IMR-90 (cell line): ENCODE measurements at regions not wholly inside any gene's neighbourhood (a gene's known extent, or its start where the extent isn't known, plus 50 kb on each side); places are given as distances from the start of the nearest gene placed in this dataset.

Source experiments
- ATAC-seq: fragments of 200-7000 bp; cut with Tn5 transposase; 2 replicates; pipeline ENCODE4 v1.9.1; 2020; ENCODE audit warnings: low read depth, mild to moderate bottlenecking, moderate library complexity
- BruUV-seq: library from RNA; stranded (reverse); fragments of 400-500 nt; replicated peaks from 2 replicates; lab custom pipeline; 2021; lab: Mats Ljungman, UMichigan
- CTCF ChIA-PET: fragments of 300-600 bp; formaldehyde crosslinking; extraction: SDS; loops from one replicate; lab custom pipeline; 2021; ENCODE audit warnings: antibody characterized with exemption; lab: Yijun Ruan, JAX
- POLR2A ChIA-PET: fragments of 300-600 bp; sonication (Branson Sonifier 250); formaldehyde crosslinking; loops from one replicate; lab custom pipeline; 2022; ENCODE audit warnings: antibody characterized with exemption; ENCODE audit not compliant: unreplicated experiment; lab: Charles Lee
- DNase-seq: peaks from one replicate; pipeline ENCODE4 v3.0.0; 2013
- H2AFZ ChIP-seq: replicated peaks from 2 replicates; pipeline ENCODE3; 2013; ENCODE audit warnings: low read length, mild to moderate bottlenecking; ENCODE audit not compliant: poor library complexity
- H2AK5ac ChIP-seq: 2 replicates; pipeline ENCODE4 v1.6.1; 2013; ENCODE audit warnings: low read depth, low read length, inconsistent platforms
- H2AK9ac ChIP-seq: replicated peaks from 2 replicates; pipeline ENCODE3; 2013; ENCODE audit warnings: mild to moderate bottlenecking, low read depth, low read length, moderate library complexity; ENCODE audit not compliant: poor library complexity
- H2BK120ac ChIP-seq: 2 replicates; pipeline ENCODE4 v1.6.1; 2013; ENCODE audit warnings: low read depth, low read length, inconsistent platforms
- H2BK15ac ChIP-seq: 3 replicates; pipeline ENCODE4 v1.6.1; 2013; ENCODE audit warnings: low read depth, low read length, inconsistent platforms
- H2BK20ac ChIP-seq: 2 replicates; pipeline ENCODE4 v1.6.1; 2013; ENCODE audit warnings: low read depth, mild to moderate bottlenecking, inconsistent platforms, low read length, moderate library complexity
- H2BK5ac ChIP-seq: 2 replicates; pipeline ENCODE4 v1.6.1; 2013; ENCODE audit warnings: mild to moderate bottlenecking, low read depth, low read length, inconsistent platforms; ENCODE audit not compliant: poor library complexity, severe bottlenecking
- H3K14ac ChIP-seq: replicated peaks from 2 replicates; pipeline ENCODE4 v1.6.1; 2013; ENCODE audit warnings: low read depth, low read length, inconsistent platforms
- H3K18ac ChIP-seq: 2 replicates; pipeline ENCODE4 v1.6.1; 2013; ENCODE audit warnings: low read depth, low read length, control low read depth
- H3K23ac ChIP-seq: 2 replicates; pipeline ENCODE4 v1.6.1; 2013; ENCODE audit warnings: low read depth, low read length, inconsistent platforms
- H3K27ac ChIP-seq: 2 replicates; pipeline ENCODE4 v1.5.1; 2013; ENCODE audit warnings: mild to moderate bottlenecking, control low read depth, low read length; ENCODE audit not compliant: insufficient read depth
- H3K27me3 ChIP-seq: 2 replicates; pipeline ENCODE4 v1.6.1; 2013; ENCODE audit warnings: low read length; ENCODE audit not compliant: control insufficient read depth, insufficient read depth
- H3K36me3 ChIP-seq: 2 replicates; pipeline ENCODE4 v1.6.1; 2013; ENCODE audit warnings: low read length, mixed read lengths; ENCODE audit not compliant: control insufficient read depth, insufficient read depth
- H3K4ac ChIP-seq: 2 replicates; pipeline ENCODE4 v1.6.1; 2013; ENCODE audit warnings: low read depth, low read length, inconsistent platforms
- H3K4me1 ChIP-seq: 2 replicates; pipeline ENCODE4 v1.6.1; 2013; ENCODE audit warnings: low read length, mixed read lengths; ENCODE audit not compliant: control insufficient read depth, insufficient read depth
- H3K4me2 ChIP-seq: 2 replicates; pipeline ENCODE4 v1.6.1; 2013; ENCODE audit warnings: low read depth, mild to moderate bottlenecking, control low read depth, low read length, moderate library complexity
- H3K4me3 ChIP-seq: 2 replicates; pipeline ENCODE4 v1.5.1; 2013; ENCODE audit warnings: low read depth, mild to moderate bottlenecking, control low read depth, low read length, moderate library complexity; ENCODE audit not compliant: insufficient read depth
- H3K56ac ChIP-seq: 2 replicates; pipeline ENCODE4 v1.6.1; 2013; ENCODE audit warnings: low read length, inconsistent platforms; ENCODE audit not compliant: insufficient read depth; ENCODE audit errors: extremely low read depth
- H3K79me1 ChIP-seq, 2 experiments: 2 replicates each; pipeline ENCODE4 v1.6.1; 2013; ENCODE audit warnings: low read length in 2 of 2, inconsistent platforms in 1 of 2, low read depth in 1 of 2
- H3K9ac ChIP-seq: 2 replicates; pipeline ENCODE4 v1.6.1; 2013; ENCODE audit warnings: low read depth, low read length, control low read depth
- H3K9me1 ChIP-seq: 2 replicates; pipeline ENCODE4 v1.6.1; 2013; ENCODE audit warnings: low read length, inconsistent platforms; ENCODE audit not compliant: insufficient read depth
- H3K9me3 ChIP-seq: 2 replicates; pipeline ENCODE4 v1.6.1; 2013; ENCODE audit warnings: low read length; ENCODE audit not compliant: control insufficient read depth, insufficient read depth
- H4K20me1 ChIP-seq: 2 replicates; pipeline ENCODE4 v1.6.1; 2013; ENCODE audit warnings: low read length, inconsistent platforms; ENCODE audit not compliant: insufficient read depth
- H4K5ac ChIP-seq: 2 replicates; pipeline ENCODE4 v1.6.1; 2013; ENCODE audit warnings: mild to moderate bottlenecking, low read depth, low read length, control low read depth
- H4K8ac ChIP-seq, 2 experiments: 2 replicates each; pipeline ENCODE4 v1.6.1; 2013; ENCODE audit warnings: low read depth in 2 of 2, low read length in 2 of 2, control low read depth in 1 of 2, inconsistent platforms in 1 of 2
- H4K91ac ChIP-seq: 2 replicates; pipeline ENCODE4 v1.6.1; 2013; ENCODE audit warnings: low read depth, low read length, inconsistent platforms; ENCODE audit not compliant: insufficient read depth
- BHLHE40 ChIP-seq: fragments of 150-350 bp; IDR thresholded peaks from 2 replicates; pipeline ENCODE4 v1.6.1; 2016; ENCODE audit warnings: mild to moderate bottlenecking, low read depth, low read length
- CEBPB ChIP-seq: IDR thresholded peaks from 2 replicates; pipeline ENCODE4 v1.6.1; 2012; ENCODE audit warnings: low read depth, low read length, improper control_type of control experiment
- CHD1 ChIP-seq: IDR thresholded peaks from 2 replicates; pipeline ENCODE4 v1.6.1; 2012; ENCODE audit warnings: low read depth, low read length, improper control_type of control experiment
- CTCF ChIP-seq: conservative IDR thresholded peaks from 2 replicates; pipeline ENCODE4 v1.5.1; 2012; ENCODE audit warnings: mild to moderate bottlenecking, low read depth, low read length, improper control_type of control experiment
- ELK1 ChIP-seq: fragments of 150-350 bp; IDR thresholded peaks from 2 replicates; pipeline ENCODE4 v1.6.1; 2016; ENCODE audit warnings: low read depth, mild to moderate bottlenecking, low read length, moderate library complexity, borderline replicate concordance
- FOS ChIP-seq: fragments of 150-350 bp; IDR thresholded peaks from 2 replicates; pipeline ENCODE4 v1.6.1; 2016; ENCODE audit warnings: low read depth, low read length
- MAFK ChIP-seq: IDR thresholded peaks from 2 replicates; pipeline ENCODE4 v1.6.1; 2012; ENCODE audit warnings: low read depth, low read length, improper control_type of control experiment
- MAZ ChIP-seq: IDR thresholded peaks from 2 replicates; pipeline ENCODE4 v1.6.1; 2012; ENCODE audit warnings: low read depth, mild to moderate bottlenecking, low read length, improper control_type of control experiment, moderate library complexity, borderline replicate concordance
- MXI1 ChIP-seq: IDR thresholded peaks from 2 replicates; pipeline ENCODE4 v1.6.1; 2012; ENCODE audit warnings: low read depth, mild to moderate bottlenecking, low read length, moderate library complexity, borderline replicate concordance
- NFE2L2 ChIP-seq: fragments of 150-350 bp; IDR thresholded peaks from 2 replicates; pipeline ENCODE4 v1.6.1; 2016; ENCODE audit warnings: low read depth, mild to moderate bottlenecking, low read length
- POLR2A ChIP-seq: IDR thresholded peaks from 2 replicates; pipeline ENCODE4 v1.6.1; 2012; ENCODE audit warnings: mild to moderate bottlenecking, low read depth, low read length
- RAD21 ChIP-seq: IDR thresholded peaks from 2 replicates; pipeline ENCODE4 v1.6.1; 2012; ENCODE audit warnings: low read length, improper control_type of control experiment
- RCOR1 ChIP-seq: IDR thresholded peaks from 2 replicates; pipeline ENCODE4 v1.6.1; 2012; ENCODE audit warnings: mild to moderate bottlenecking, low read length, improper control_type of control experiment; ENCODE audit not compliant: insufficient replicate concordance
- RFX5 ChIP-seq: IDR thresholded peaks from 2 replicates; pipeline ENCODE4 v1.8.0; 2012; ENCODE audit warnings: low read depth, mild to moderate bottlenecking, low read length, moderate library complexity
- SMC3 ChIP-seq: fragments of 150-350 bp; IDR thresholded peaks from 2 replicates; pipeline ENCODE4 v1.6.1; 2016; ENCODE audit warnings: low read depth, mild to moderate bottlenecking, antibody characterized with exemption, low read length, moderate library complexity
- WGBS, 2 experiments: methylation state at CpG; one replicate each; pipeline versions ENCODE4 v1.1.5 to v1.1.7; 2013; ENCODE audit warnings: missing lambda C conversion rate in 2 of 2; ENCODE audit not compliant: insufficient read length in 1 of 2; ENCODE audit errors: extremely low coverage in 2 of 2; 5-methylcytosine and 5-hydroxymethylcytosine counted together
- dilution Hi-C: fragments of 300-500 bp; cut with HindIII; formaldehyde crosslinking; loops from one replicate; pipeline ENCODE4 v1.14.3; 2018; ENCODE audit warnings: low sequenced_read_pairs; ENCODE audit not compliant: unreplicated experiment
- in situ Hi-C: fragments of 300-500 bp; cut with MboI; formaldehyde crosslinking; loops from 3 replicates; pipeline ENCODE4 v1.14.3; 2019; ENCODE audit warnings: low sequenced_read_pairs, inconsistent platforms, mixed read lengths
- intact Hi-C: fragments of 100-400 bp; cut with micrococcal nuclease; formaldehyde crosslinking; loops from 2 replicates; pipeline ENCODE4 v1.10.0; 2022
- TF ChIP-seq, protein P1 (sequence below): fragments of 150-350 bp; IDR thresholded peaks from 2 replicates; pipeline ENCODE4 v1.6.1; 2017; ENCODE audit warnings: mild to moderate bottlenecking, antibody characterized with exemption, low read length, low read depth

GRCh38 chr12:39011166-39011565 is 105.8 kb upstream of the CPNE8 start:
- ChIA-PET POLR2A (no interaction called here), CTCF (no interaction called here)
- no TSS peak for BruUV-seq
- Histone ChIP-seq H2BK120ac (no peak overlapping the region), H3K27ac (no peak overlapping the region), H3K14ac (no peak overlapping the region), H2BK5ac (no peak overlapping the region), H3K4me2 (no peak overlapping the region), H3K9ac (no peak overlapping the region), H3K4me1 (no peaks in the 10 kb centered on the region), H3K18ac (no peak overlapping the region), H2AFZ (no peak overlapping the region), H3K4ac (no peak overlapping the region), H3K4me3 (no peak overlapping the region), H3K79me1 (no peaks in the 10 kb centered on the region), H4K8ac (no peak overlapping the region), H4K20me1 (no peaks in the 10 kb centered on the region), H4K5ac (no peak overlapping the region), H3K23ac (no peak overlapping the region), H3K9me3 (no peaks in the 10 kb centered on the region), H2AK5ac (no peak overlapping the region), H3K27me3 (no peaks in the 10 kb centered on the region), H2BK15ac (no peak overlapping the region), H2AK9ac (no peak overlapping the region), H2BK20ac (no peak overlapping the region), H3K9me1 (no peaks in the 10 kb centered on the region), H3K36me3 (no peaks in the 10 kb centered on the region), H3K56ac (no peak overlapping the region), H4K91ac (no peak overlapping the region)
- no CpG with 5 or more reads among the region's 2 CpGs for WGBS, 2 experiments
- ATAC-seq (no peak), DNase-seq (no peak)
- TF ChIP-seq ELK1 (no peak), CEBPB (no peak), CTCF (no peak), BHLHE40 (no peak), NFE2L2 (no peak), RFX5 (no peak), MAZ (no peak), MXI1 (no peak), MAFK (no peak), CHD1 (no peak), POLR2A (no peak), FOS (no peak), SMC3 (no peak), RCOR1 (no peak), RAD21 (no peak)
- TF ChIP-seq, protein P1, sequence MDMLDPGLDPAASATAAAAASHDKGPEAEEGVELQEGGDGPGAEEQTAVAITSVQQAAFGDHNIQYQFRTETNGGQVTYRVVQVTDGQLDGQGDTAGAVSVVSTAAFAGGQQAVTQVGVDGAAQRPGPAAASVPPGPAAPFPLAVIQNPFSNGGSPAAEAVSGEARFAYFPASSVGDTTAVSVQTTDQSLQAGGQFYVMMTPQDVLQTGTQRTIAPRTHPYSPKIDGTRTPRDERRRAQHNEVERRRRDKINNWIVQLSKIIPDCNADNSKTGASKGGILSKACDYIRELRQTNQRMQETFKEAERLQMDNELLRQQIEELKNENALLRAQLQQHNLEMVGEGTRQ, result no peak
- intact Hi-C loops (no loop called here), in situ Hi-C loops (no loop called here), dilution Hi-C loops (no loop called here)
